NB4 (cell line): ENCODE measurements at regions not wholly inside any gene's neighbourhood (a gene's known extent, or its start where the extent isn't known, plus 50 kb on each side); places are given as distances from the start of the nearest gene placed in this dataset.
"Not testable (repeated sequence)": the region's sequence is repeated elsewhere in the genome, so short reads cannot be mapped to it uniquely, and the experiment has no call there.

Experiments used
- DNase-seq: peaks from one replicate; pipeline ENCODE4 v3.0.0; 2010; ENCODE audit warnings: low read depth
- H3K4me3 ChIP-seq: one replicate; pipeline ENCODE4 v1.5.1; 2011; ENCODE audit warnings: mild to moderate bottlenecking, low read depth, low read length, moderate library complexity
- MAX ChIP-seq: IDR thresholded peaks from 2 replicates; pipeline ENCODE4 v1.6.1; 2011; ENCODE audit warnings: low read depth, low read length
- MYC ChIP-seq: IDR thresholded peaks from 2 replicates; pipeline ENCODE4 v1.6.1; 2011; ENCODE audit warnings: low read depth, low read length
- POLR2A ChIP-seq: IDR thresholded peaks from 2 replicates; pipeline ENCODE4 v1.6.1; 2011; ENCODE audit warnings: mild to moderate bottlenecking; ENCODE audit not compliant: insufficient read length; ENCODE audit errors: extremely low read depth
- TF ChIP-seq, protein P1 (sequence below): IDR thresholded peaks from one replicate; pipeline ENCODE4 v1.5.1; 2012; ENCODE audit warnings: low read depth, low read length

- H3K4me3 ChIP-seq = no peak overlapping the region
- DNase-seq = no peak
- TF ChIP-seq, protein P1, sequence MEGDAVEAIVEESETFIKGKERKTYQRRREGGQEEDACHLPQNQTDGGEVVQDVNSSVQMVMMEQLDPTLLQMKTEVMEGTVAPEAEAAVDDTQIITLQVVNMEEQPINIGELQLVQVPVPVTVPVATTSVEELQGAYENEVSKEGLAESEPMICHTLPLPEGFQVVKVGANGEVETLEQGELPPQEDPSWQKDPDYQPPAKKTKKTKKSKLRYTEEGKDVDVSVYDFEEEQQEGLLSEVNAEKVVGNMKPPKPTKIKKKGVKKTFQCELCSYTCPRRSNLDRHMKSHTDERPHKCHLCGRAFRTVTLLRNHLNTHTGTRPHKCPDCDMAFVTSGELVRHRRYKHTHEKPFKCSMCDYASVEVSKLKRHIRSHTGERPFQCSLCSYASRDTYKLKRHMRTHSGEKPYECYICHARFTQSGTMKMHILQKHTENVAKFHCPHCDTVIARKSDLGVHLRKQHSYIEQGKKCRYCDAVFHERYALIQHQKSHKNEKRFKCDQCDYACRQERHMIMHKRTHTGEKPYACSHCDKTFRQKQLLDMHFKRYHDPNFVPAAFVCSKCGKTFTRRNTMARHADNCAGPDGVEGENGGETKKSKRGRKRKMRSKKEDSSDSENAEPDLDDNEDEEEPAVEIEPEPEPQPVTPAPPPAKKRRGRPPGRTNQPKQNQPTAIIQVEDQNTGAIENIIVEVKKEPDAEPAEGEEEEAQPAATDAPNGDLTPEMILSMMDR = no peak
- no peak for TF ChIP-seq MYC
- TF ChIP-seq MAX = no peak
- TF ChIP-seq POLR2A = no peak
These were observed 563.8 kb upstream of the ROBO1 start for GRCh38 chr3:80331494-80332170.

GRCh38 chr3:80314541-80314940 lies 546.7 kb upstream of the ROBO1 start:
- H3K4me3 ChIP-seq, DNase-seq: not testable (repeated sequence)

DNA sequence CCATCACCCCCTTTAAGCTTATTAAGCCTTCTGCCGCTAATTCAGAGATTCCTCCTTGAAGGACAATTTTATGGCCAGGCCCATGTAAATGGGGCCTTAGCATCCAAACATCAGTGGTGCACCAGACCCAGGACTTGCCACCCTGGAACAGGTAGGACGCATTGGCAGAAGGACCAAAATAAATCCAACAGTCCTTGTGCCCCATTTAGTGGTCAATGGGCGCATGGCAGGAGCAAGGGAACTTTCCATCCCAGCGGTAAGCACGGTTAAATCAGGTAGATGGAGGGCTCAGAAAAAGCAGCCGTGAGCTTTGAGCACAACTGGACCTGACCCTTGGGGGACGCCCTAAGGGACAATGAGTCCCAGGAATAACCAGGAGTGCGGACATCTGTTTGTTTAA lies 540.8 kb upstream of the ROBO1 start:
- TF ChIP-seq MAX = no peak
- DNase-seq = no peak
- no peak overlapping the region for H3K4me3 ChIP-seq

DNA sequence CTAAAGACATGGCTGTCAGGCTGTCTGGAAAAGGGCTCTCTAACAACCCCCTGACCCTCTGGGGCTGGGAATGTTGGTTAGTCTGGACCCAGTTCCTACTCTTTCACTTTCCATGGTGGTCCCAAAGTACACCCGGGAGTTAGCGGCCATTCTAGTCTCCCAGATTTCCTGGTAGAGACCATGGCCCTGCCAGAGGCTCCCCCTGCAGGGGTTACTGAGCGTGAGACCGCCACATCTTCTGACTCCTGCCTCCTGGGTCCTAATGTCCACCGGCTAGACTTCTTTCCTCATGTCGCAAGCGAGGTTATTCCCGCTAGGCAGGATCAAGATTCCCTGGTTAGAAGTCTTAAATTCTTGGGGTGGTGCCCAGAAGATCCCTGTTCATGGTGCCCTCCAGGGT lies 540.0 kb upstream of the ROBO1 start:
- TF ChIP-seq MYC = no peak
- TF ChIP-seq POLR2A = no peak
- no peak for TF ChIP-seq MAX
- TF ChIP-seq, protein P1 = no peak
- H3K4me3 ChIP-seq = no peak overlapping the region
- DNase-seq = no peak

GRCh38 chr3:80297720-80298119 lies 529.9 kb upstream of the ROBO1 start:
- TF ChIP-seq MYC (no peak), POLR2A (no peak), MAX (no peak)
- TF ChIP-seq, protein P1 = no peak
- H3K4me3 ChIP-seq = no peak overlapping the region
- DNase-seq = no peak

- TF ChIP-seq, protein P1 = no peak
- TF ChIP-seq MAX = no peak
- no peak for TF ChIP-seq MYC
- no peak for TF ChIP-seq POLR2A
- no peak for DNase-seq
- no peak overlapping the region for H3K4me3 ChIP-seq
These were observed 517.6 kb upstream of the ROBO1 start for GRCh38 chr3:80285388-80285787.

DNA sequence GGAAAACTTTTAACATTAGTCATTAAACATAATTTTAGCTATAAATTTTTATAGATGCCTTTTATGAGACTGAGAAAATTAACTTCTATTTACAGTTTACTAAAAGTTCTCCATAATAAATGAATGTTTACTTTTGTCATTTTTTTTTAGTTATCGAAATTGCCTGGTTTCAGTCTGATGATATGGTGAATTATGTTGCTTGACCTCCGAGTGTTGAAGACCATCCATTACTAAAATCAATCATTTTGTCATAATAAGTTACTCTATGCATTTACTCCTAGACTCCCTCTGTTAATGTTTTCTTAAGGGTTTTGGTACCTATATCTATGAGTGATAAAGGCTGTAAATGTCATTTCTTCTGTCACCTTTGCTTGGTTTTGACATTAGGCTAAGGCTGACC lies 516.0 kb upstream of the ROBO1 start:
- DNase-seq = no peak
- H3K4me3 ChIP-seq = no peak overlapping the region
- no peak for TF ChIP-seq POLR2A
- no peak for TF ChIP-seq MAX
- no peak for TF ChIP-seq MYC
- TF ChIP-seq, protein P1 = no peak
